MM.1S (cell line): ENCODE measurements at regions not wholly inside any gene's neighbourhood (a gene's known extent, or its start where the extent isn't known, plus 50 kb on each side); places are given as distances from the start of the nearest gene placed in this dataset.
"Not testable (repeated sequence)": the region's sequence is repeated elsewhere in the genome, so short reads cannot be mapped to it uniquely, and the experiment has no call there.

Source experiments
- DNase-seq: peaks from one replicate; pipeline ENCODE4 v3.0.0-alpha.2; 2015
- H2AFZ ChIP-seq: fragments of 300-600 bp; sonication (generic); 2 replicates; pipeline ENCODE4 v1.6.0; 2016; ENCODE audit warnings: antibody characterized with exemption, low read length
- H3F3A ChIP-seq: fragments of 300-600 bp; sonication (generic); 2 replicates; pipeline ENCODE4 v1.6.1; 2016; ENCODE audit warnings: mild to moderate bottlenecking, antibody characterized with exemption, low read length, moderate library complexity, mixed read lengths; ENCODE audit not compliant: insufficient read depth
- H3K27ac ChIP-seq: fragments of 300-600 bp; sonication (generic); 2 replicates; pipeline ENCODE4 v1.5.1; 2016; ENCODE audit warnings: mild to moderate bottlenecking, low read length
- H3K27me3 ChIP-seq: fragments of 300-600 bp; sonication (generic); replicated peaks from 2 replicates; pipeline ENCODE4 v1.6.0; 2016; ENCODE audit warnings: low read length; ENCODE audit not compliant: insufficient read depth
- H3K36me3 ChIP-seq: fragments of 300-600 bp; sonication (generic); replicated peaks from 2 replicates; pipeline ENCODE4 v1.6.1; 2016; ENCODE audit warnings: mild to moderate bottlenecking, low read length, mixed read lengths; ENCODE audit not compliant: insufficient read depth
- H3K4me1 ChIP-seq: fragments of 300-600 bp; sonication (generic); 2 replicates; pipeline ENCODE4 v1.6.1; 2016; ENCODE audit warnings: low read length, mixed read lengths
- H3K4me2 ChIP-seq: fragments of 300-600 bp; sonication (generic); 2 replicates; pipeline ENCODE4 v1.6.0; 2016; ENCODE audit warnings: low read depth, low read length
- H3K4me3 ChIP-seq: fragments of 300-600 bp; sonication (generic); 2 replicates; pipeline ENCODE4 v1.5.1; 2016; ENCODE audit warnings: low read length, mixed read lengths
- H3K79me2 ChIP-seq: fragments of 300-600 bp; sonication (generic); 2 replicates; pipeline ENCODE4 v1.6.1; 2016; ENCODE audit warnings: mixed run types, low read length, mixed read lengths
- H3K9ac ChIP-seq: fragments of 300-600 bp; sonication (generic); 2 replicates; pipeline ENCODE4 v1.6.1; 2016; ENCODE audit warnings: low read length, mixed read lengths
- H3K9me2 ChIP-seq: fragments of 300-600 bp; sonication (generic); replicated peaks from 2 replicates; pipeline ENCODE4 v1.6.1; 2016; ENCODE audit warnings: mild to moderate bottlenecking, low read length, mixed read lengths; ENCODE audit not compliant: insufficient read depth
- H3K9me3 ChIP-seq: fragments of 300-600 bp; sonication (generic); replicated peaks from 2 replicates; pipeline ENCODE4 v1.6.1; 2016; ENCODE audit warnings: mild to moderate bottlenecking, low read length, mixed read lengths; ENCODE audit not compliant: insufficient read depth
- H4K20me1 ChIP-seq: fragments of 300-600 bp; sonication (generic); 2 replicates; pipeline ENCODE4 v1.6.1; 2016; ENCODE audit warnings: mild to moderate bottlenecking, low read length, moderate library complexity, mixed read lengths; ENCODE audit not compliant: insufficient read depth
- EZH2 ChIP-seq: fragments of 300-600 bp; sonication (generic); optimal IDR thresholded peaks from 2 replicates; pipeline ENCODE3; 2017; ENCODE audit warnings: low read depth, mild to moderate bottlenecking, antibody characterized with exemption, low read length, mixed read lengths
- EZH2phosphoT487 ChIP-seq: fragments of 300-600 bp; sonication (generic); IDR thresholded peaks from 2 replicates; pipeline ENCODE4 v1.6.1; 2018; ENCODE audit warnings: antibody characterized with exemption, low read length
- TF ChIP-seq, protein P1 (sequence below): fragments of 300-600 bp; sonication (generic); IDR thresholded peaks from 2 replicates; pipeline ENCODE4 v1.5.1; 2016; ENCODE audit warnings: antibody characterized with exemption, low read length, mixed read lengths

- TF ChIP-seq EZH2phosphoT487 (no peak), EZH2 (no peak)
- TF ChIP-seq, protein P1, sequence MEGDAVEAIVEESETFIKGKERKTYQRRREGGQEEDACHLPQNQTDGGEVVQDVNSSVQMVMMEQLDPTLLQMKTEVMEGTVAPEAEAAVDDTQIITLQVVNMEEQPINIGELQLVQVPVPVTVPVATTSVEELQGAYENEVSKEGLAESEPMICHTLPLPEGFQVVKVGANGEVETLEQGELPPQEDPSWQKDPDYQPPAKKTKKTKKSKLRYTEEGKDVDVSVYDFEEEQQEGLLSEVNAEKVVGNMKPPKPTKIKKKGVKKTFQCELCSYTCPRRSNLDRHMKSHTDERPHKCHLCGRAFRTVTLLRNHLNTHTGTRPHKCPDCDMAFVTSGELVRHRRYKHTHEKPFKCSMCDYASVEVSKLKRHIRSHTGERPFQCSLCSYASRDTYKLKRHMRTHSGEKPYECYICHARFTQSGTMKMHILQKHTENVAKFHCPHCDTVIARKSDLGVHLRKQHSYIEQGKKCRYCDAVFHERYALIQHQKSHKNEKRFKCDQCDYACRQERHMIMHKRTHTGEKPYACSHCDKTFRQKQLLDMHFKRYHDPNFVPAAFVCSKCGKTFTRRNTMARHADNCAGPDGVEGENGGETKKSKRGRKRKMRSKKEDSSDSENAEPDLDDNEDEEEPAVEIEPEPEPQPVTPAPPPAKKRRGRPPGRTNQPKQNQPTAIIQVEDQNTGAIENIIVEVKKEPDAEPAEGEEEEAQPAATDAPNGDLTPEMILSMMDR: no peak
- H3K79me2 ChIP-seq: no peaks in the 10 kb centered on the region
- DNase-seq: no peak
- H3K27me3 ChIP-seq: no peaks in the 10 kb centered on the region
- H3K4me1 ChIP-seq: no peaks in the 10 kb centered on the region
- H3K36me3 ChIP-seq: no peaks in the 10 kb centered on the region
- H3K9ac ChIP-seq: no peak overlapping the region
- no peak overlapping the region for H3K4me2 ChIP-seq
- H4K20me1 ChIP-seq: no peaks in the 10 kb centered on the region
- no peaks in the 10 kb centered on the region for H3K9me2 ChIP-seq
- no peaks in the 10 kb centered on the region for H3F3A ChIP-seq
- H2AFZ ChIP-seq: no peak overlapping the region
- H3K4me3 ChIP-seq: no peak overlapping the region
- no peaks in the 10 kb centered on the region for H3K9me3 ChIP-seq
- H3K27ac ChIP-seq: no peak overlapping the region
Observed at GRCh38 chr5:98391921-98392625, 381.4 kb upstream of the RGMB start.

- not testable (repeated sequence) for H3K36me3 ChIP-seq, H3K27me3 ChIP-seq, H3K4me1 ChIP-seq, H3K9me3 ChIP-seq, H3K4me3 ChIP-seq, H3K4me2 ChIP-seq, H3K9me2 ChIP-seq, H2AFZ ChIP-seq, H3K79me2 ChIP-seq, H3K27ac ChIP-seq, H4K20me1 ChIP-seq, DNase-seq, H3K9ac ChIP-seq, H3F3A ChIP-seq
Observed at GRCh38 chr5:98393205-98393604, 380.3 kb upstream of the RGMB start.

DNA sequence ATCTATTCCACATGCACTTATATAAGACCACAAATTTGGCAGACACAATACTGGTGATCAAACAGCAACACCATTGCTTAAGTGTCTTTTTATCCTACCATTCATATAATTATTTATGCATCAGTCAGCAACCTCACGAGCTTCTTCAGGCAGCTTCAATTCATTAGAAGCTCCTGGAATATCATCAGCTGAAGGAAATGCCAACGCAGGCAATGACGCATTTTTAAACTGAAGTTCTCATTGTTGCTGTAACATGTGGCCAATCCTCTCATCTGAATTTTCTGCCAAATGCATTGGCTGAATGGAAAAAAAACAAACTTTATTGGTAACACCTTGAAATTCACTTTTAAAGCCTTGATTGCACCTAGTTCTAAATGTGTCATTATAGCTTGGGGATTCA is 376.4 kb upstream of the RGMB start:
- DNase-seq: no peak
- Histone ChIP-seq H3K4me1 (no peaks in the 10 kb centered on the region), H3K79me2 (no peaks in the 10 kb centered on the region), H4K20me1 (no peaks in the 10 kb centered on the region), H3F3A (no peaks in the 10 kb centered on the region), H3K9me3 (no peaks in the 10 kb centered on the region), H3K36me3 (no peaks in the 10 kb centered on the region), H3K4me2 (no peak overlapping the region), H2AFZ (no peak overlapping the region), H3K9ac (no peak overlapping the region), H3K27me3 (no peaks in the 10 kb centered on the region), H3K27ac (no peak overlapping the region), H3K9me2 (no peaks in the 10 kb centered on the region), H3K4me3 (no peak overlapping the region)
- no peak for TF ChIP-seq EZH2phosphoT487
- TF ChIP-seq EZH2: no peak
- TF ChIP-seq, protein P1: no peak

GRCh38 chr5:98398465-98398864 is 375.0 kb upstream of the RGMB start:
- TF ChIP-seq, protein P1: no peak
- TF ChIP-seq EZH2phosphoT487: no peak
- no peak for TF ChIP-seq EZH2
- Histone ChIP-seq H2AFZ (no peak overlapping the region), H3K9me3 (no peaks in the 10 kb centered on the region), H3K4me1 (no peaks in the 10 kb centered on the region), H3K79me2 (no peaks in the 10 kb centered on the region), H3F3A (no peaks in the 10 kb centered on the region), H3K9me2 (no peaks in the 10 kb centered on the region), H3K36me3 (no peaks in the 10 kb centered on the region), H3K4me2 (no peak overlapping the region), H3K4me3 (no peak overlapping the region), H4K20me1 (no peaks in the 10 kb centered on the region), H3K27me3 (no peaks in the 10 kb centered on the region), H3K9ac (no peak overlapping the region), H3K27ac (no peak overlapping the region)
- no peak for DNase-seq
